Esophagus squamous epithelium (tissue), 5 donors: ENCODE measurements at regions not wholly inside any gene's neighbourhood (a gene's known extent, or its start where the extent isn't known, plus 50 kb on each side); places are given as distances from the start of the nearest gene placed in this dataset.

Experiments used
- DNase-seq: peaks from one replicate; lab custom pipeline; 2025; lab: John Stamatoyannopoulos, UW
- H3K27ac ChIP-seq, 4 donors: fragments of 200-600 bp; sonication (generic); one replicate each; pipeline ENCODE4 v1.5.1; 2016 to 2019; ENCODE audit warnings: mild to moderate bottlenecking in 1 of 4
- H3K27me3 ChIP-seq, 4 donors: fragments of 200-600 bp; sonication (generic); 1 replicate in 3 of 4; 2 replicates in 1 of 4; pipeline versions ENCODE4 v1.5.1 to v1.6.0; 2017 to 2021; ENCODE audit warnings: antibody characterized with exemption in 1 of 4
- H3K36me3 ChIP-seq, 3 donors: fragments of 200-600 bp; sonication (generic); one replicate each; pipeline ENCODE4 v1.5.1; 2016 to 2019
- H3K4me1 ChIP-seq, 3 donors: fragments of 200-600 bp; sonication (generic); one replicate each; pipeline ENCODE4 v1.5.1; 2017 to 2019
- H3K4me3 ChIP-seq, 4 donors: fragments of 200-600 bp; sonication (generic); 1 replicate in 3 of 4; 2 replicates in 1 of 4; pipeline ENCODE4 v1.5.1; 2016 to 2019; ENCODE audit warnings: mild to moderate bottlenecking in 2 of 4, moderate library complexity in 1 of 4
- H3K9me3 ChIP-seq, 3 donors: fragments of 200-600 bp; sonication (generic); one replicate each; pipeline ENCODE4 v1.5.1; 2016 to 2019
- POLR2A ChIP-seq, 4 donors: fragments of 450-650 bp; IDR thresholded peaks; one replicate each; pipeline ENCODE4 v1.6.1; 2017; ENCODE audit warnings: antibody characterized with exemption in 4 of 4, mild to moderate bottlenecking in 4 of 4, moderate library complexity in 3 of 4
- WGBS, 2 donors: methylation state at CpG; one replicate each; pipeline ENCODE4 v1.1.5; 2018; 5-methylcytosine and 5-hydroxymethylcytosine counted together
- intact Hi-C: fragments of 100-400 bp; cut with DNase I; formaldehyde crosslinking; loops from one replicate; pipeline ENCODE4 v1.15.0; 2022
- TF ChIP-seq, protein P1 (sequence below), 6 experiments: fragments of 450-650 bp in 4 of 6; fragments of 200-600 bp in 2 of 6; sonication (generic) in 2 of 6; IDR thresholded peaks; one replicate each; pipeline ENCODE4 v1.5.1; 2016 to 2019; ENCODE audit warnings: antibody characterized with exemption in 6 of 6, mild to moderate bottlenecking in 4 of 6, moderate library complexity in 4 of 6
- donor health status: DM: yes; HTN: yes; CAD: no.

DNA sequence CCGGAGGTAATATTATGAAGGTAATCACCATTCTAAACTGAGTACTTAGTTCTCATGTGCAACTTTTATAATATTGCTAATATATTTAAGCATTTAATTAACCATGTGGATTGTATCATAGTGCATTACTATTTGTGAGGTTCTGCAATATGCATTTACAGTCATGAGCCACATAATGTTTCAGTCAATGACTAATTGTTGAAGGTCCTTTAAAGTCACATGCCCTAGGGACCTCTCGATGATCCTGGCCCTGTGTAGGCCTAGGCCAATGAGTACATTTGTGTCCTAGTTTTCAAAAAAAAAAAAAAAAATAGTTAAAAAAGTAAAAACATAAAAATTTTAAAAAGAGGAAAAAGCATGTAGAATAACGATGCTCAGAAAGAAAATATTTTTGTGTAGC, 298.0 kb downstream of the DSEL start:
- TF ChIP-seq POLR2A (IDR thresholded peaks at IDR 0.05), result no peak
- TF ChIP-seq, protein P1, sequence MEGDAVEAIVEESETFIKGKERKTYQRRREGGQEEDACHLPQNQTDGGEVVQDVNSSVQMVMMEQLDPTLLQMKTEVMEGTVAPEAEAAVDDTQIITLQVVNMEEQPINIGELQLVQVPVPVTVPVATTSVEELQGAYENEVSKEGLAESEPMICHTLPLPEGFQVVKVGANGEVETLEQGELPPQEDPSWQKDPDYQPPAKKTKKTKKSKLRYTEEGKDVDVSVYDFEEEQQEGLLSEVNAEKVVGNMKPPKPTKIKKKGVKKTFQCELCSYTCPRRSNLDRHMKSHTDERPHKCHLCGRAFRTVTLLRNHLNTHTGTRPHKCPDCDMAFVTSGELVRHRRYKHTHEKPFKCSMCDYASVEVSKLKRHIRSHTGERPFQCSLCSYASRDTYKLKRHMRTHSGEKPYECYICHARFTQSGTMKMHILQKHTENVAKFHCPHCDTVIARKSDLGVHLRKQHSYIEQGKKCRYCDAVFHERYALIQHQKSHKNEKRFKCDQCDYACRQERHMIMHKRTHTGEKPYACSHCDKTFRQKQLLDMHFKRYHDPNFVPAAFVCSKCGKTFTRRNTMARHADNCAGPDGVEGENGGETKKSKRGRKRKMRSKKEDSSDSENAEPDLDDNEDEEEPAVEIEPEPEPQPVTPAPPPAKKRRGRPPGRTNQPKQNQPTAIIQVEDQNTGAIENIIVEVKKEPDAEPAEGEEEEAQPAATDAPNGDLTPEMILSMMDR (IDR thresholded peaks at IDR 0.05), result no peak
- no peak for DNase-seq
- WGBS, 2 donors, result 79 to 85% methylated on average over 3 of the region's 3 CpGs
- Histone ChIP-seq H3K36me3 (no peaks in the 10 kb centered on the region), H3K4me1 (no peaks in the 10 kb centered on the region), H3K9me3 (no peaks in the 10 kb centered on the region), H3K4me3 (no peak overlapping the region), H3K27me3 (peaks cover 0 to 5% (median 0%) of the 10 kb centered on the region in 4 donors), H3K27ac (no peak overlapping the region)
- intact Hi-C loops, result loop anchor here (10.0 kb wide), 1 partner anchor 1446 kb away; no protein-coding TSS in a partner anchor

DNA sequence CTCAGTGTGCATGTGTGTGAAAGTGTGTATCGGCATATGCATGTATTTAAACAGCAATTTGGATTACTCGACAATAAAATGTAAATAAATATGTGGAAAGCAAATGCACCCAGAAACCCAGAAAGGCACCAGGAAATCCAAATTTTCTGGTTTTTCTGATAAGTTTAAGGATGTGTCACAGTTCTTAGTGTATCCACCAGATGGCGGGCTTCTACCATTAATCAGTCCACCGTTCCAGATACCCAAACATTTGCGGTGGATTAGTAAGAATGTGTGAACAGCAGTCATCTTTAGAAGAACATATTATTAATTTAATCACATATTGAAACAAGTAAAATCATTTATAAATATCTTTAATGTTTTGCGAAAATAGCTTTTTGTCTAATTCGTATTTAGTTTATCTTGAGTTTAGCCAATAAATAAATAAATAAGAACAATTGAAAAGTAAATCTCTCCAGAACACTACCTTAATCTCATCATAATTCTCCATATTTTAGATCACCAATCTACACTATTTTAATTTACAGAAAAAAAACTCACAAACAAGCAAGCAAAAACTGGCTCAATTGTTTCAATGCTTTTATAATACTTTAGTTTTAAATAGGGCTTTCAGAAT, 298.9 kb downstream of the DSEL start:
- Histone ChIP-seq H3K9me3 (no peaks in the 10 kb centered on the region), H3K4me3 (no peak overlapping the region), H3K27ac (no peak overlapping the region), H3K36me3 (no peaks in the 10 kb centered on the region), H3K27me3 (peaks cover 0 to 5% (median 0%) of the 10 kb centered on the region in 4 donors), H3K4me1 (no peaks in the 10 kb centered on the region)
- DNase-seq, result no peak
- TF ChIP-seq POLR2A (IDR thresholded peaks at IDR 0.05), result no peak
- TF ChIP-seq, protein P1 (IDR thresholded peaks at IDR 0.05), result peak in 5 of 6 experiments; percentile 73 to 89 (median 79)
- WGBS, 2 donors, result 3 to 4% methylated on average over 7 of the region's 7 CpGs
- intact Hi-C loops, result loop anchor here (10.0 kb wide), 1 partner anchor 1447 kb away; no protein-coding TSS in a partner anchor

DNA sequence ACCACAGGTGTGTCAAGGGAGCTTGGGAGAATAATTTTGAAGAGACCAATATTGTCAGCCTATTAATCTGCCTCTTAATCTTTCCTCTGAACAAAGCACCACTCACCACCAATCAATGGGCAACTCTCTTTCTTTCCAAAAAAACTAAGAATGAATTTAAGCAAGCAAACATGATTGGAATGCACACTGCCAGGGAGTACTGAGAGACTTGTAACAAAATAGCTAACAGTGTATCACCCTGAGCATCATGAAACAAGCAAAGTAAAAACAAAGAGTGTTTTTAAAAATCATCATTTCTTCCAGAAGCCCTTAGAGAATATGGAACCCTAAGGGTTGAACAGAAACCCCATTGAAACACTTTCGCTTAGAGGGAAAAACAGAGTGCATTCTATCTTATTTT, 299.7 kb downstream of the DSEL start:
- Histone ChIP-seq H3K36me3 (no peaks in the 10 kb centered on the region), H3K4me1 (no peaks in the 10 kb centered on the region), H3K27ac (no peak overlapping the region), H3K4me3 (no peak overlapping the region), H3K9me3 (no peaks in the 10 kb centered on the region), H3K27me3 (peaks cover 0 to 5% (median 0%) of the 10 kb centered on the region in 4 donors)
- TF ChIP-seq, protein P1 (IDR thresholded peaks at IDR 0.05), result no peak
- TF ChIP-seq POLR2A (IDR thresholded peaks at IDR 0.05), result no peak
- no peak for DNase-seq
- WGBS, 2 donors, result 73 to 85% methylated on average over 1 of the region's 1 CpG
- intact Hi-C loops, result loop anchor here (10.0 kb wide), 1 partner anchor 1448 kb away; no protein-coding TSS in a partner anchor

DNA sequence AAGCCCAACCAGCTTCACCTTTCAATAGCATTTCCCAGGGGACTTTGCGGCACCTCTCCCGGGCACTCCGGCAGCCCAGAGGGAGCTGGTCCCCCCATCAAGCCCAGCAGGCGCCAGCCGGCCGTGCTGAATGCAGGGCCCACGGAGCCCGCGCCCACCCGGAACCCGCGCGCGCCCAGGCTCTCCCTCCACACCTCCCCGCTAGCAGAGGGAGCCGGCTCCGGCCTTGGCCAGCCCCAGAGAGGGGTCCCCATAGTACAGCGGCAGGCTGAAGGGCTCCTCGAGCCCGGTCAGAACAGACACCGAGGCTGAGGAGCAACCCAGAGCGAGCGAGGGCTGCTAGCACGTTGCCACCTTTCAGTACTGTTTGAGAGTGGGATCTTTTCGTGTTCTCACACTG, 300.8 kb downstream of the DSEL start:
- no peak for DNase-seq
- Histone ChIP-seq H3K4me1 (no peaks in the 10 kb centered on the region), H3K27ac (no peak overlapping the region), H3K36me3 (no peaks in the 10 kb centered on the region), H3K4me3 (no peak overlapping the region), H3K27me3 (peaks cover 0 to 5% (median 0%) of the 10 kb centered on the region in 4 donors), H3K9me3 (no peaks in the 10 kb centered on the region)
- intact Hi-C loops, result loop anchor here (10.0 kb wide), 1 partner anchor 1449 kb away; no protein-coding TSS in a partner anchor
- no peak for TF ChIP-seq POLR2A (IDR thresholded peaks at IDR 0.05)
- TF ChIP-seq, protein P1 (IDR thresholded peaks at IDR 0.05), result no peak
- 65 to 91% methylated on average over 7 to 18 of the region's 25 CpGs for WGBS, 2 donors

DNA sequence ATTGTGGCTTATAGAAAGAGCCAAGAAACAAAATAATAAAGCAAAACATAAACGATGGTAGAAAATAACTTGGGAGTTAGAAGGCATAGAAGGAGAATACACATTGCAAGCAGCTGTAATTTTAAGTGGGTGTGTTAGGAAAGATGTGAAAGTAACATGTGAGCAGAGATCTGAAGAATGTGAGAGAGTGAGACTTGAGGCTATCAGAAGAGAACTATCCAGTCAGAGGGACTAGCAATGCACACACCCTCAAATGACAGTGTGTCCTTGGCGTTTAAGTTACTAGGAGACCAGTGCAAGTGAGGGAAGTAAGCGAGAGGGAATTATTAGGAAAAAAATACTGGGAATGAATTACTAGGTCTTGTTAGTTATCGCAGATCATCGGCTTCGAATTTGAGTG, 304.9 kb downstream of the DSEL start:
- no peak for DNase-seq
- Histone ChIP-seq H3K4me3 (no peak overlapping the region), H3K4me1 (no peaks in the 10 kb centered on the region), H3K9me3 (no peaks in the 10 kb centered on the region), H3K27me3 (peaks cover 0 to 5% (median 0%) of the 10 kb centered on the region in 4 donors), H3K36me3 (no peaks in the 10 kb centered on the region), H3K27ac (no peak overlapping the region)
- TF ChIP-seq, protein P1 (IDR thresholded peaks at IDR 0.05), result no peak
- no peak for TF ChIP-seq POLR2A (IDR thresholded peaks at IDR 0.05)
- intact Hi-C loops, result loop anchor here (10.0 kb wide), 1 partner anchor 1453 kb away; no protein-coding TSS in a partner anchor
- 68 to 78% methylated on average over 6 of the region's 6 CpGs for WGBS, 2 donors
